Stimulated activated CD4-positive, alpha-beta T cell treated with anti-CD3 and anti-CD28 coated beads, TNF-alpha, amount 100 ng/mL, for 4 hours (primary cell): ENCODE measurements at regions not wholly inside any gene's neighbourhood (a gene's known extent, or its start where the extent isn't known, plus 50 kb on each side); places are given as distances from the start of the nearest gene placed in this dataset.

Experiments
- DNase-seq, 3 experiments: peaks; one replicate each; pipeline ENCODE4 v3.0.0-alpha.2; 2020; ENCODE audit warnings: low read depth in 3 of 3

GRCh38 chr2:181341855-181342600 is 115.2 kb upstream of the ITGA4 start:
- DNase-seq = no peak

GRCh38 chr2:181348107-181348837 is 108.9 kb upstream of the ITGA4 start:
- DNase-seq = no peak

GRCh38 chr2:181352158-181352557 is 105.0 kb upstream of the ITGA4 start:
- DNase-seq = no peak

DNA sequence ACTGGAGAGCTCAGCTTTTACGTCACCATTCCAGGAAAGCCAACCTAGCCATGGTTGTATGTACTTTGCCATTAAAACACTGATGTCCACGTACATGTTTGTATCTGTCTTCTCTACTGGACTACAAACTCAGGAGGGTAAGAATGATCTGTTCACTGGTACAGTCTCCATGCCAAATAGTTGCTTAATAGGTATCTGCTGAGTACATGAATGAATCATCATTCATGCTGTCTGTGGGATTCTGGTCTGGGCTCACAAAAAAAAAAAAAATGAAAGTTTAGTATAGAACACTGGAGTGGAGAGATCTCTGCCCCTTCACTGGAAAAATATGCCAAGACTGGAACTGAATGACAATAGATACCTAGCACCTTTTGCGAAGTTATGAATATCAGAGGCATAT is 102.6 kb upstream of the ITGA4 start:
- no peak for DNase-seq

DNA sequence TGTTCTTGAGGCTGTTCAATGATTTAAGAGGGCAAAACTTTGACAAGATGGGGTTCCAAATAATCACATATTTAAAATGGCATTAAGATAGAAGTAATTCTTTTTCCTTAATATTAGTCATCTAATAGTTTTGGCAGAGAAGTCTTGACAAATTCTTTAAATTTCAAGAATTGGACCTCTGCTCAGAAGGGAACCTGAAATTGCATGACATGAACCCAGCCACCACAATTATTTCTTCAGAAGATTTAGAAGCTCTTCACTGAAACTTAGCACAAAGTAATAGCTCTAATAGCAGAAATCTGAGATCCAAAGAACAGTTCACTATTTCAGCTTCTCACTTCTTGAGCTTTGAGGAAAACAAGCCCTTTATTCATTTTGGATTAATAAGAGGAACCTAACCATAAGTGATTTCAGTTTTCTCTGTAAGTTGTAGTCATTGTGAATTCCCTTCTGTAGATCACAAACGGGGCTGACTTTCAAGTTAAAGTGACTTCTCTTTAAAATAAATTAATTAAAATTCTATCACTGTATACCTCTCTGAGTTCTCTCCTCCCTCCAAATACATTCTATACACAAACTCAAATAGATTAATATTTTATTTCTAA is 100.6 kb upstream of the ITGA4 start:
- DNase-seq = no peak

DNA sequence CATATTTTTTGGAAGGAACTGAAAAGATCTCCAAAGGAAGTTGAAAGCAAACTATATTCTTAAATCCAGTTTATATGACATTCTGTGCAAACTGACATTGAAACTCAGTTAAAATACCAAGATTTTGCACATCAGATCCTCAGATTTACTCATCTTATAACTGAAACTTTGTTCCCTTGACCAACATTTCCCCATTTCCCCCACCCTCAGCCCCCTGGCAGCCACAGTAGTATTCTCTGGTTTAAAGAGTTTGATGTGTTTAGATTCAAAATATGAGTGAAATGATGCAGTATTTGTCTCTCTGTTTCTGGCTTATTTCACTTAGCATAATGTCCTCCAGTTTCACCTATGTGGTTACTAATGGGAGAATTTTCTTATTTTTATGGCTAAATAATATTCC is 99.2 kb upstream of the ITGA4 start:
- DNase-seq = no peak

GRCh38 chr2:181362561-181362960 is 94.6 kb upstream of the ITGA4 start:
- no peak for DNase-seq

DNA sequence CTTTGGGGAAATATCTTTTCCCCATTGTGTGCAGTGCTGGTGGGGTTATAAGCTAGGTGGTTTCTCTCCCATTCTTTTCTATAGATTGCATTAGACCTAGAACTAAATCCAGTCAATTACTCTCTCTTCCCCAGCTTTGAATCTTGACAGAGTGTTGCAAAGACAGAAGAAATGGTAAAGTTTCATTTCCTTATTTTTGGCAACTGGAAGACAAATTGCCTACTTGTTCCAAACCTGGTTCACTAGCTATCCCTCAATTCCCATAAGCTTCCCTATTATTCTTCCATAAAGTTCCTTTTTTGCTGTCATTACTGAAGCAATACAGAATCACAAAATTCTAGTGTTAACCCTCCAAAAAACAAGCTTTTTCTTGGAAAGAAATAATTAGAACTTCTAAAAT is 94.0 kb upstream of the ITGA4 start:
- no peak for DNase-seq

DNA sequence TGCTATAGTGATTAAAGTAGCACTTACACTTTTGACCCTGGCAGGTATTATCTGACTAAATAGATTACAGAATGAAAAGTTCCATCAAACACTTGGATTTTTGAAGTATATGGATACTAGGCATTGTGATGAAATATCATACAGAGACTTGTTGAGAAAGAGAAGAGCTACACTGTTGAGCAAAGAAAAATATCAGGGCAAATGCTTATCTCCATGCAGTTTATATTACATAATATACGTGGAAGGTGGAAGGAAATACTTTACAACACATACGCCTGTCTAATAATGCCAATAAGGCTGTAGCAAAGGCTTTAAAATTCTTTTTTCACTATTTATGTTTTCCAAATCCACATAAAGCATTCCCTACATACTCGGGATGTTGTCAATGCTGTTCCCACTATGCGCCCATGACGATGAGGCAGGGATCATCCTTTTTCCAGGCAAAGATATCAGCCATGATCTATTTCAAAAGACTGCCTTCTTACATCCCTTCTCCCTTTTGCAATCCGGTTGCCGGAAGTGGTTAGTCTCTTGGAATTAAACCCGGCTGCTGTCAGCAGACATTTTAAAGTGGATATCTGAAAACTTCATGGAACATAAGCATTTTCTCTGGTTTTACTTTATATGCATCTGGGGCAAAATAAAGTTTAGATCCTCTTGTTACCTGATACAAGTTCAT is 92.6 kb upstream of the ITGA4 start:
- DNase-seq = no peak

DNA sequence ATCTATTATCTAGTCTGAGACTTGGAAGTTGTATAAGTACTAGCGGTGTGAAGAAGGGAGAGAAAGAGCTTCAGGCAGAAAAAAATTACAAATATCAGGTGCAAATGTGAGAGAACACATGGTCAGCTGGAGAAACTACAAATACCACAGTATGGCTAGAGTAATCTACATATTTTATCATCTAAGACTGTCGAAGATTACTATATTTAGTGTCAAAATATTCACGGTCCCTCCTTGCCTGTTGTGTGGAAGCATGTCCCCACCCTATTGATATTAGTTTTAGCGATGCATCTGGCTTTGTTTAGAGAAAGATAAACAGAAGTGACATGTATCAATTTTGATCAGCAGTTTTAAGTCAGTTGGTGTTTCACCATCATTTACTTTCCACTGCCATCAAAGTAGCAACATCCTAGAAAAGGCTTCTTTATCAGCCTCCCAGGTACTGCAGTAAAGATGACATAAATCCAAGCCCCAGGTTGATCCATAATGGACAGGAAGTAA is 90.5 kb upstream of the ITGA4 start:
- no peak for DNase-seq

DNA sequence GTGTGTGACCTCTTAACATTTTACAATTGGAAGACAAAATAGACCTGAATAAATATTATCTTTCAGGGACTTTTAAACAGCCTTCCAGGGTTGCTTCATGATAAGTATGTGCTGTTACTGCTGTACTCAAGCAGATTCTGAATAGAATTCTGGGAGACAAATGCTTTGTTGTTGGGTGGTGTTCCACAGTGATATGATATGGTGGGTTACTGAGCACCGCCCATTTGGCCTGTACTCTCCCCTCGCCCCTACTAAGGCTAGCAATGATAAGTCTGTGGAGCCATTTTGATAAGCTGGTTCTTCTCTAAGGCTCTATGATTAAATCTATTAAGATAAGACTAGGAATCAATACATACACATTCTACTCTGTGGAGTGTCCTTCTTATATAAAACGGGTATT is 89.8 kb upstream of the ITGA4 start:
- no peak for DNase-seq

- no peak for DNase-seq
Observed at GRCh38 chr2:181367906-181368435, 89.2 kb upstream of the ITGA4 start.

DNA sequence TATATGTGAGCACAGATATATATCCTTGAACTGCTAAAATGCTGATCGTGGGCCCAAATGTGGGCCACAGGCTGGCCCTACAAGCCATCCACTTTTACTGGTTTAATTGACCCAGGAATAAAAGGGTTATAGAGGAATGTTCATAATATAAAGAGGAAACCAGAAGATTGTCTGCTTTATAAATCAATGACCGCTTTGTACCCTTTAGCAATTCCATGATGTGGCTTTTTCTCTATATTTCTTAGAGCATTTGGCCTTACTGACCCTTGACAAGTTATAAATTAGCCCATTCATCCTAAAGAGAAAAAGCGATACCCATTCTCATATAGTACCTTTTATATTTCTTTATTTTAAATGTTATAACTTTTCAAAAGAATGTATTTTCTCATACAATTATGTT is 87.1 kb upstream of the ITGA4 start:
- DNase-seq = no peak

DNA sequence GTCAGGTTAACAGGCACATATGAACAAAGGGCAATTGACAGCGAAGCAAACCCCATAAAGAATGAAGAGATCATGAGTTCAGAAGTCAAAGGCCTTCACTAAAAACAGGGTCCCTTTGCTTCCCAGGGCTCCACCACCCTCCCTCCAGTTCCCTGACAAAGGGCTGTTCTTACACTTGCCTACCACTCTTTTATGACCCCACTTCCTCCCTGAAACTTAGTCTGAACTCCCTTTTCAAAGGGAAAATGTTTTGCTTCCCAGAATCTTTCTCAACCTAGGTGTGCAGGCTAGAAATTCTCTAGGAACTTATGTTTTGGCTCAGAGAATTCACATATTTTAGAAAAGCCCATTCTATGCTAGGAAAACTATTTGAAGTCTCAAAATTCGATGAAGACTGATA is 86.0 kb upstream of the ITGA4 start:
- no peak for DNase-seq

- no peak for DNase-seq
Observed at GRCh38 chr2:181371782-181372645, 85.2 kb upstream of the ITGA4 start.

- DNase-seq = no peak
Observed at GRCh38 chr2:181372646-181373040, 84.5 kb upstream of the ITGA4 start.

DNA sequence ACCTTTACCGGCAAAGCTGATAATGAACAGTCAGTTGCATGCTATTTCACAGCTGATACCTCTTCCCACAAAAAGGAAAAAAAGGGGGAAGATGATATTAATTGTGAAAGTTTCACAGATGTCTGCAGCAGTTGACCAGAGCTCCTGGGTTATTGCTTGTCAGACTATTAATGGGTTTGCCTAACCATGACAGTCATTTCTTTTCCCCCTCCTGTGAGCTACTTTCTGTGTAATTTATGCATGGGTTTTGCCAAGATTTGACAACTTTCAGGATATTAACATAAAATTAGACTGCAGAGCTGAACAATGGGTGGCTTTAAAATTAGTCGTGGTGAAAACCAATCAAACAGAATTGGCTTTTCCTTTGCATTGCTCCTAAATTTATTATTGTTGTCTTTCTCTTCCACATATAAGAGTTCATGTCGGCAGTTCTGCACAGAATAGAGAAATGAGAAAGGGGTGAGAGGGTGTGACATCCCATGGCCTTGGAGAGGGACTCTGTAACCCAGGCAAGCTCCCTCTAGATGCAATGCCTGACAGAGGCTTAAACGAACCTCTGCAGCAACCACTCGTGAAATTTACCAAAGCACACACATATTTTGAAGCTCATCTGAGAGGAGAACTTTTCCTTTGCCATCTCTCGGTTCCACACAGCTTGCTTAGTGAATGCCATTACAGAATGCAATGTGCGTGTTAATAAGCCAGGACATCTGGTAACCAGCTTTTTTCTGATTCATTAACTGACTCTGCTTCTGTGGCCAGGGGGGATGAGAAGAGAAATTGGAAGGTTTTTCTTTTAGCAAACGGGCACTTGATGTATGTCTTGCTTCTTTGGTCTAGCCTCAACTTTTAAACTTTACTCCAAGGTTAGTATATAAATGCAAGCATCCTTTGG is 82.2 kb upstream of the ITGA4 start:
- no peak for DNase-seq

GRCh38 chr2:181376442-181376841 is 80.7 kb upstream of the ITGA4 start:
- no peak for DNase-seq

DNA sequence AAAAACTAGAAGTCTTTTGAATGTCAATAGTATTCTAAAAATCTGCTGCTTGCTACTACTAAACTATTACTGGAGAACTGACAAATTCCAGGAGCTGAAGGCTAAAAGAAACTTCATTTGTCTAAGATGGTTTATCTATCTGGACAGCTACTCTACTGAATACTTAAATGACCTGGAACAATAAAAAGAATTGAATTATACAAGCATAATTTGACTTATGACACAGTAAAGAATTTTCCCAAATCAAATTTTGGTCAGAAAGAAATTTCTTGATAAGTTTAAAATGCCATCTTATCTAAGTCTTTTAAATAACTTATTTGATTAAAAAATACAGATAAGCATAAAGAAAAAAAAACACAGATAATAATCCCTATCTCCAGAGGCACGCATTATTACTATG is 80.2 kb upstream of the ITGA4 start:
- no peak for DNase-seq

GRCh38 chr2:181378491-181378890 is 78.7 kb upstream of the ITGA4 start:
- no peak for DNase-seq
